DMS53 (cell line): ENCODE measurements at regions not wholly inside any gene's neighbourhood (a gene's known extent, or its start where the extent isn't known, plus 50 kb on each side); places are given as distances from the start of the nearest gene placed in this dataset.
"Not testable (repeated sequence)": the region's sequence is repeated elsewhere in the genome, so short reads cannot be mapped to it uniquely, and the experiment has no call there.

Experiments
- DNase-seq: peaks from one replicate; lab custom pipeline; 2025; lab: John Stamatoyannopoulos, UW

DNA sequence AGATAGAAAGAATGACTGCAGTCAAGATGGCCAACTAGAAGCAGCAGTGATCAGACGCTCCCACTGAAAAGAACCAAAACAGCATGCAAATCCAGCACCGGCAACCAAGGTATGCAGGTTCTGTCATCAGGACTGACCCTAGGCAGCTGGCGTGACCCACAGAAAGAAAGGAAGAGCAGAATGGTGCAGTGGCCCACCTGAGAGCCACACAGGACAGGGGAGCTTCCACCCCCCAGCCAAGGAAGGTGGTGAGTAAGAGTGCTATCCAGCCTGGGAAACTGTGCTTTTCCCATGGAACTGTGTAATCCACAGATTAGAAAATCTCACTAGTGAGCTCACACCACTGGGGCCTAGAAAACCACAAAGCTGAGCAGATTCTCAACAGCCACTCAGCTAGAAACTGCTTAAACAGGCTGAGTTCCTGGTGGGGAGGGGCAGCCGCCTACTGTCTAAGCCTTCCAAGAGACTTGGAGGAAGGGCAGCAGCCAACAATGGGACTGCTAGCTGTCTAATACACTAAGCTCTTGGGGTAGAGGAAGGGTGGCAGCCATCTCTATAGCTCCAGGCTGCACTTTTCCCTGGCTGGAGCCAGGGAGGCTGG is 127.9 kb downstream of the EVA1A start:
- DNase-seq: peak; percentile 37

- DNase-seq: peak; percentile 23
Measured at GRCh38 chr2:75431763-75432162, 129.0 kb downstream of the EVA1A start.

- DNase-seq: no peak
Measured at GRCh38 chr2:75431276-75431675, 129.5 kb downstream of the EVA1A start.

DNA sequence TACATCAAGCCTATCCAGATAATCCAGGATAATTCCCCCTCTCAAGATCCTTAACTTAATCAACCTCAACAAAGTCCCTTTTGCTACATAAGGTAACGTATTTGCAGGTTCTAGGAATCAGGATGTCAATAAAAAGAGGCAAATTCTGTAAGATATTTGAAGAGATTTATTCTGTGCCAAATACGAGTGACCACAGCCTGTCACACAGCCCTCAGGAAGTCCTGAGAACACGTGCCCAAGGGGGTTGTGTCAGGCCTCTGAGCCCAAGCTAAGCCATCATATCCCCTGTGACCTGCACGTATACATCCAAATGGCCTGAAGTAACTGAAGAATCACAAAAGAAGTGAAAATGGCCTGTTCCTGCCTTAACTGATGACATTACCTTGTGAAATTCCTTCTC is 130.3 kb downstream of the EVA1A start:
- DNase-seq: not testable (repeated sequence)

DNA sequence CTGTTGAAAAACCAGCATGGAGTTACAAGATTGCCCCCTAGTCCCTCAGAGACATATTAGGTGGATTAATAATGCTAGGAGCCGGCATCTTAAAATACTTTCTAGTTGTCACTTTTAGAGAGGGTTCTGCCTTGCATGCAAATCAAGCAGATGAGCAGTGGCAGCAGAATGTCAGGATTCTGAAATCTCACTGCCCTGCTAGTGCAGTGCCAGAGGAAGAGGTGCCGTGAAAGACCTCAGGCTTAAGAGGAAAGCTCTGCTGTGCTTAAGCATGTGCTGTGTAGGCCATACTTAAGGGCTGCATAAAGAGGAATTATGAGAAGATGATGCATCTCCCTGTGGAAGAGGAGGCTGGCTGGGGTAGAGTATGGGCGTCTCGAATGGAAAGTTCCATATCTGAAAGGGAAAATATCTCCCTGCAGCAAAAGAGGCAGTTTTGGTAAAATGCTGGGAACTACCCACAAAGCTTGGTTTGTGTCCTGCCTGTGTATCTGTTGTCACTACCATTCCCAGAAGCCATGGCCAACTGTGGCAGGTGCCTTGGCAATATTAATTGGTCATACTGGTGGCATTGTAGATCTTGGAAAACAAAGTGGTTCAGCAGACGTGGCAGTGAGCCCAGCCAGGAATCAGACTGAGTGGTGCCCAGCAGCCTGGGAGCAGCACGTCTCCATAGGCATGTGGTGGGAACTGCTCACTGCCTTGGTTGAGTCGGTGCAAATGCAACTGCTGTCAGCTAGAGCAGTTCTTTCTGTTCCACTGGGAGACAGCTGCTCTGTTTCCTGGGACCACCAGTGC is 131.9 kb downstream of the EVA1A start:
- no peak for DNase-seq

DNA sequence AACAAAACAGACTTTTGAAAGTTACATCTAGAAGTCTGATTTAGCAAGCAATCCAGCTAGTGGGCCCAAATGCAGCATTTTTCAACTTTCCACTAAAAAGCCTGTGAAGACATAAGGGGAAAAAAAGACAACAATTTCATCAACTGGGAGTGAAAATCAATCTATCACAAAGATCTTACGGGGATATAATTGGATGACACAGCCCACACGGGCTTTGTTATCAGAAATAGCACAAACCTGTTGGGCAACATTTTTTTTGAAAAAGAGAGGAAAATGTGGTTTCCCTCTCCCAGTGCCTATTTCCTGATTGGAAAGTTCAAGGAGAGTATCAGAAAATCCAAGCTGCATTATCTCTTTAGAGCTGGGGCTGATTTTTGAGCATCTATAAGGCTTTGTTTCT is 132.7 kb downstream of the EVA1A start:
- peak; percentile 75 for DNase-seq

- peak; percentile 13 for DNase-seq
Measured at GRCh38 chr2:75424936-75425619, 135.7 kb downstream of the EVA1A start.

DNA sequence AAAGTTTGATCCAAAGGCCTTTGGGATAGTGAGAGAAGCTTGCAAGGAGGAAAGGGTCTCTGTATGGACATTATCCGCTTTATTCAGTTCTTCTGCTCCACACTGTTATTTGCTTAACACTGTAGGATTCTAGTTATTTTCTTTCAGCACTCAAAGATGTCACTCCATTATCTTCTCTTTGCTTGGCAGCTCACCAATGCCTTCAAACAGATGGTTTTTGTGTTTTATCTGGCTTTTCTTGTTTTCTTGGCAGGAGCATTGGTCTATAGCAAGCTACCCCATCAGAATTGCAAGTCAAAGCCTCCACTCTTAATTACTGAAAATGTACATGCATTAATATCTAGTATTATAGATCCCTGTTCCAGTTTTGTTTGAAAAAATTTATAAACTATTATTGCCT is 138.8 kb downstream of the EVA1A start:
- no peak for DNase-seq

DNA sequence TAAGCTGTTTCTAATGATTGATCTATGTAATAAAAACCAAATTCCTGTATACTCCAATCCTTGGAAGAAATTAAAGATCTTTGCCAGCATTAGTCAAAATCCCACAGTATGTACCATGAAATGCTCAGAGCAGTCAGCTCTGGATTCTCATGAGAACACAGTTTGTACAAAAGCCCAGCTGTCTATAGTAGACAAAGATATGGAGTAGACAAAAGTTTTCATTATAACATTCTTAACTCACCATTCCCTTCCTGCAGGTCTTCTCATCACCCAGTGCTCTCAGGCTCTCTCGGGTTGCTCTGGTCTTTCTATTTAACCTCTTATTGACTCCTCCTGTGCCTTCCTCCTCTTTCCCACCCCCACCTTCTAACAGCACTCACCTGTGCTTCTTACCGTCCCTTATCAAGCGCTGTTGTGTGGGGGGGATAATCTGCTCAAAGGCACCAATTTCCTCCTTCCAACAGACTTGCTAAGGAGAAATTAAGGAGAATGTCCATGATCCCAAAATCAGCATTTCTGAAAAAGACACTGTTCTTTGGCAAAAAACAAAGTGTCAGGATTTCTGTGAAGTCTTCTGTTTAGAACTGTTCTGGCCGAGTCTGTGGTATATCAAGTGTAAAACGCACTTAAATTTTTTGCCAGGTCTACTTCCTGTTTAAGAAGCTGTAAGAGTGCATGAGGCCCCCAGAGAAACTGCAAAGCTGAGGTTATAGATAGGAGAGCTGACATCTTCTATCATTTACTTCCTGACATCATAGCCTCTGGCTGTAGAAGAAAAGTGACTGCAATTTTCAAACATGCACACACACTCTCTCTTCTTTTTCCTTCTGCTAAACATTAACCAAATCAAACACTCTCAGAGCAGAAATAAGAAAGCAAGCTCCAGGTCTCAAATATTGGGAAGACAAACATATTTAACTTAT is 144.1 kb downstream of the EVA1A start:
- DNase-seq: peak; percentile 55

DNA sequence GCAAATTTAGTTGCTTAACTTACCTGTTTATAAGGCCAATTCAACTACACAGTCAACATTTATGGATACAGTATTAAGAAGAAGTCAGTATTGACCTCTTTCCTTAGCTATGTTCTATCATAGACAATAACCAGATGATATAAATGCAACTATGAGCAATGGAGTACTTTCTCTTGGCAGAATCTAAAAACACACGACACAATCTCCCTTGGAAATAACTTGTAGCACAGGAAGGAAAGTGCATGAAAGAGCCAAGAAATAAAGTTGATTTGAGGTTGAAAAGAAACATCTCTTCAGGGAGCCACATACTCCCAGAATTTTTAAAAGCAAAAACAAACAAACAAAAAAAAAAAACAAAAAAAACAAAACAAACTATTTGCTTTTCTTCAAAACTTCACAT is 145.0 kb downstream of the EVA1A start:
- no peak for DNase-seq

DNA sequence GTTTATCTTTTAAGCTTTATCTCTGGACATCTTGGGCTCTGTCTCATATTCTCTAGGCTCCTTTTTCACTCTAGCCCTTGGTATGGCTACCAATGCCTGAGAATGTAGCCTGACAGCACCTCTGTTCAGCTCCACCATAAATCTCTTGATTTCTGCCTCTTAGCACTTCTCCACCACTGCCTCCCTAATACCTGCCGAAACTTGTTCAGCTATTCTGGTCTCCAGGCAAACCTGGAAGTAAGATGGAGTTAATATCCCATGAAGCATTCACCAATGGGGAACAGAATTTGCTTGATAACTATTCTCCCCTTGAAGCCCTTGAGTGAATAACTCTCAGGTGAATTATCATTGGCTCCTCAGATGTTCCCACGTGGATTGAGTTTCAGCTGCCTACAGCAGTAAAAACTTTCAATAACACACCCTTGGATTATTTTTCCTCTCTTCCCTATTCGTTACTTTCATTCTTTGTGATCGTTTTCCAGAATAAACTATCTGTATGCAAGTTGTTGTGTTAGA is 145.6 kb downstream of the EVA1A start:
- DNase-seq: no peak

- DNase-seq: no peak
Measured at GRCh38 chr2:75411574-75411973, 149.2 kb downstream of the EVA1A start.

- DNase-seq: no peak
Measured at GRCh38 chr2:75410702-75411101, 150.0 kb downstream of the EVA1A start.

GRCh38 chr2:75408771-75409170 is 152.0 kb downstream of the EVA1A start:
- DNase-seq: no peak

GRCh38 chr2:75407038-75407530 is 153.7 kb downstream of the EVA1A start:
- DNase-seq: no peak

DNA sequence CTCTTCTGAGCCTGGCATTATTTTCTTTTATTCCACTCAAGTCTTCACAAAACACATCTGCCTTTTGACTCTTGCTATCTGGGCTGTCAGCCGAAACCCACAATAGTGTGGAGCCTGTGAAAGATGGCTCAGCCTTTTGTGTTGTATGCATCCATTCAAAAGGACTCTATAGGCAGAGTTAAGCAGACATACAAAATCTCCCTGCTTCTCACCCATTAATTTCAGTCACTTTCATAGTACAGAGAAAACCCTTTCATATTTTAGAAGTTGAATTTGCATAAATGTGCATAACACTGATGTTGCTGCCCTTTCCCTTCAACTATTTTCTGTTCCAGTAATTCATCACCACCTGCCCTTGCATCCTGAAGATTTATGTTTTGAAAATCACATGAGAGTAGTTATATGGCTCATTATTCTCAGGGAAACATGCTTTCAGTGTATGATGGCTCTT is 154.6 kb downstream of the EVA1A start:
- no peak for DNase-seq

GRCh38 chr2:75405000-75405399 is 155.7 kb downstream of the EVA1A start:
- no peak for DNase-seq

- DNase-seq: peak; percentile 75
Measured at GRCh38 chr2:75403991-75404428, 156.7 kb downstream of the EVA1A start.

DNA sequence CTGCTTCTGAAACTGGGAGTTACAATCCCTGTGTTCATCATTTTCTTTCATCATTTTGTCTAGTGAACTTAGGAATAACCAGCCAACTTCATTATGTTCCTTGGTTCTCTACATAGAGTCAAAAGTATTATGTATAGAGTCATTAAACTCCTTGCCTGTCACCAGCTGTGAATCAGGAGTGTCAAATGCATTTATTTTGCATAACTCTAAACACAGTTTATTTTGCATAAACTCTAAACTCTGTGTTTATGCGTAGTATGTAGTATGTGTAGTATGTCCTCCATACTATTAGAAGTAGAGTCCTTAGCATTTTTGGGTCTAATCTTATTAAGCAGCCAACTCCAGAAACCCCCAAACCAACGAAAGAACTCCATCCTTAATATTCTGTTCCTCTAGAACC is 164.4 kb downstream of the EVA1A start:
- DNase-seq: no peak

DNA sequence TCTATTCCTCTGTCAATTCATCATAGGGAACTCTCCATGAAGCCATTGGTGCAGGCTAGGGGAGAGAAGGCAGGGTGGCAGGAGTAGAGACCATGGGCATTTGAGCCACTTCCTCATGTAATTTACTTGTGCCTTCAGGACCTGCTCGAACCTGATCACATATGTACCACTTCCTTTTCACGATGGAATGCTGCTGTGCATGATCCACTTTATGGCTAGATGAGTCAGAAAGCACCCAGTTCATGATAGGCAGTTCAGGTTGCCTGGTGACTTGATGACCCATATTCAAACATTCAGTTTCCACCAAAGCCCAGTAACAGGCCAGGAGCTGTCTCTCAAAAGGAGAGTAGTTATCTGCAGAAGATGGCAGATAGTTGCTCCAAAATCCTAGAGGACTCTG is 166.0 kb downstream of the EVA1A start:
- DNase-seq: peak; percentile 59

DNA sequence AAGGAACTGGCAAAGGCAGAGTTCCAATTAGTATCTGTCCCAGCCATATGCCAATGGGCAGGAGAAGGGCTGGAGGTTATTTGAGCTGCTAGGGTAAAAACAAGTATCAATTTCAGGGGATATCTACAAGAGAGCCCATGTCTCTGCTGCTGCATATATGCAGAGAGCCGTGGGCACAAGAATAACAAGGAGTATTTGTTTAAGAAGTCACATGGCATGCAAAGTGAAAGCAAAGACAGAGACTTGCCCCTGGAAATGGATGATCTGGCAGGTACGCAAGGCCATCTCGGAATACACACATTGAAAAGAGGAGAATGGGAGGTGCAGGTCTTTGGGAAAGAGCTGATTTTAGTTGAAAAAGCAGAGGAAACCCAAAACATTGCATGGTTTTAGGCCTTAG is 170.6 kb downstream of the EVA1A start:
- no peak for DNase-seq

GRCh38 chr2:75389271-75389670 is 171.5 kb downstream of the EVA1A start:
- DNase-seq: no peak
